HCT116 (cell line): ENCODE measurements at regions not wholly inside any gene's neighbourhood (a gene's known extent, or its start where the extent isn't known, plus 50 kb on each side); places are given as distances from the start of the nearest gene placed in this dataset.

Experiments
- ATAC-seq: fragments of 200-7000 bp; cut with Tn5 transposase; 2 replicates; pipeline ENCODE4 v1.9.1; 2020; ENCODE audit warnings: mild to moderate bottlenecking, moderate library complexity
- BruUV-seq: library from RNA; stranded (reverse); fragments of 400-500 nt; replicated peaks from 2 replicates; lab custom pipeline; 2021; lab: Mats Ljungman, UMichigan
- CTCF ChIA-PET: fragments of 300-600 bp; sonication (Branson Sonifier 250); formaldehyde crosslinking; loops from one replicate; lab custom pipeline; 2021; ENCODE audit warnings: antibody characterized with exemption; lab: Charles Lee
- POLR2A ChIA-PET: fragments of 300-600, 350-600 bp; sonication (Branson Sonifier 250); formaldehyde crosslinking; loops from one replicate; lab custom pipeline; 2021; ENCODE audit warnings: antibody characterized with exemption; lab: Charles Lee
- RAD21 ChIA-PET, 2 experiments: fragments of 300-600 bp; sonication (Branson Sonifier 250); formaldehyde crosslinking; loops; one replicate each; lab custom pipeline; 2023; ENCODE audit warnings: low total read pairs in 2 of 2; ENCODE audit not compliant: uncharacterized antibody in 2 of 2, unreplicated experiment in 2 of 2, low non-redundant PET in 1 of 2; lab: Charles Lee
- DNase-seq: peaks from one replicate; pipeline ENCODE4 v3.0.0-alpha.2; 2010; ENCODE audit warnings: low read depth, low spot score
- H2AFZ ChIP-seq: fragments of 200-600 bp; shearing (Covaris generic), sonication (generic); 2 replicates; pipeline ENCODE4 v1.6.1; 2017; ENCODE audit warnings: low read depth, mixed run types, mixed read lengths, antibody characterized with exemption, low read length; ENCODE audit not compliant: poor library complexity, severe bottlenecking
- H3K27ac ChIP-seq: 2 replicates; pipeline ENCODE4 v1.5.1; 2012; ENCODE audit warnings: low read depth, low read length
- H3K27me3 ChIP-seq: fragments of 200-600 bp; sonication (generic); 2 replicates; pipeline ENCODE4 v1.6.1; 2016; ENCODE audit warnings: mixed run types, low read length, mixed read lengths; ENCODE audit not compliant: insufficient read depth
- H3K36me3 ChIP-seq, 2 experiments: fragments of 200-500 bp in 1 of 2; fragments of 200-600 bp in 1 of 2; sonication (Bioruptor generic) in 1 of 2; sonication (generic) in 1 of 2; 2 replicates each; pipeline versions ENCODE4 v1.5.1 to v1.6.1; 2014 to 2016; ENCODE audit warnings: low read length in 2 of 2, inconsistent platforms in 1 of 2, mixed read lengths in 1 of 2, mixed run types in 1 of 2; ENCODE audit not compliant: insufficient read depth in 2 of 2, control insufficient read depth in 1 of 2
- H3K4me1 ChIP-seq, 2 experiments: fragments of 200-600 bp in 1 of 2; sonication (generic) in 1 of 2; 2 replicates each; pipeline versions ENCODE4 v1.5.1 to v1.6.1; 2012 to 2017; ENCODE audit warnings: low read length in 2 of 2, inconsistent platforms in 1 of 2, mild to moderate bottlenecking in 1 of 2, mixed read lengths in 1 of 2, mixed run types in 1 of 2, moderate library complexity in 1 of 2; ENCODE audit not compliant: insufficient read depth in 2 of 2, control insufficient read depth in 1 of 2
- H3K4me2 ChIP-seq: fragments of 200-600 bp; sonication (generic); 2 replicates; pipeline ENCODE4 v1.6.1; 2017; ENCODE audit warnings: mixed run types, low read length, mixed read lengths
- H3K4me3 ChIP-seq, 2 experiments: fragments of 200-600 bp in 1 of 2; sonication (generic) in 1 of 2; replicated peaks in 1 of 2; 2 replicates each; pipeline ENCODE4 v1.5.1; 2011 to 2016; ENCODE audit warnings: low read length in 2 of 2, control low read depth in 1 of 2, low read depth in 1 of 2, mild to moderate bottlenecking in 1 of 2, mixed read lengths in 1 of 2, mixed run types in 1 of 2
- H3K79me2 ChIP-seq: fragments of 200-600 bp; sonication (generic); 2 replicates; pipeline ENCODE4 v1.6.1; 2017; ENCODE audit warnings: mild to moderate bottlenecking, mixed run types, low read length, moderate library complexity, mixed read lengths; ENCODE audit not compliant: insufficient read depth
- H3K9ac ChIP-seq: fragments of 200-600 bp; sonication (generic); 2 replicates; pipeline ENCODE4 v1.6.1; 2016; ENCODE audit warnings: low read length, mixed read lengths
- H3K9me2 ChIP-seq: fragments of 200-600 bp; sonication (generic), shearing (Covaris generic); 2 replicates; pipeline ENCODE4 v1.6.1; 2017; ENCODE audit warnings: mixed run types, mild to moderate bottlenecking, moderate library complexity; ENCODE audit not compliant: insufficient read depth
- H3K9me3 ChIP-seq, 2 experiments: fragments of 200-500 bp in 1 of 2; fragments of 200-600 bp in 1 of 2; sonication (Bioruptor generic) in 1 of 2; sonication (generic) in 1 of 2; 2 replicates each; pipeline ENCODE4 v1.6.1; 2014 to 2017; ENCODE audit warnings: low read length in 2 of 2, mixed read lengths in 2 of 2, inconsistent platforms in 1 of 2, low read depth in 1 of 2, mild to moderate bottlenecking in 1 of 2, mixed run types in 1 of 2, moderate library complexity in 1 of 2; ENCODE audit not compliant: control insufficient read depth in 1 of 2, insufficient read depth in 1 of 2
- H4K20me1 ChIP-seq: fragments of 200-600 bp; sonication (generic), shearing (Covaris generic); 2 replicates; pipeline ENCODE4 v1.6.1; 2017; ENCODE audit warnings: mixed run types, mild to moderate bottlenecking, moderate library complexity; ENCODE audit not compliant: insufficient read depth
- ATF3 ChIP-seq: IDR thresholded peaks from 2 replicates; pipeline ENCODE4 v1.6.1; 2012
- CBX3 ChIP-seq: IDR thresholded peaks from 2 replicates; pipeline ENCODE4 v1.6.1; 2012; ENCODE audit warnings: low read depth
- CEBPB ChIP-seq: IDR thresholded peaks from 2 replicates; pipeline ENCODE4 v1.6.1; 2012; ENCODE audit warnings: low read depth
- EGR1 ChIP-seq: IDR thresholded peaks from 2 replicates; pipeline ENCODE4 v1.6.1; 2012; ENCODE audit warnings: low read depth
- ELF1 ChIP-seq: IDR thresholded peaks from 2 replicates; pipeline ENCODE4 v1.6.1; 2012; ENCODE audit warnings: low read depth, borderline replicate concordance
- EZH2 ChIP-seq: fragments of 200-600 bp; sonication (generic); IDR thresholded peaks from 2 replicates; pipeline ENCODE4 v1.6.1; 2017; ENCODE audit warnings: antibody characterized with exemption, mixed run types
- EZH2phosphoT487 ChIP-seq: fragments of 200-600 bp; IDR thresholded peaks from 2 replicates; pipeline ENCODE4 v1.6.1; 2018; ENCODE audit warnings: antibody characterized with exemption, borderline replicate concordance
- FOSL1 ChIP-seq: IDR thresholded peaks from 2 replicates; pipeline ENCODE4 v1.6.1; 2012; ENCODE audit warnings: low read depth
- JUND ChIP-seq: IDR thresholded peaks from 2 replicates; pipeline ENCODE4 v1.6.1; 2012
- POLR2A ChIP-seq: IDR thresholded peaks from 2 replicates; pipeline ENCODE4 v1.7.0; 2011; ENCODE audit warnings: borderline replicate concordance; ENCODE audit not compliant: insufficient read depth, insufficient read length; ENCODE audit errors: extremely low read depth
- POLR2AphosphoS5 ChIP-seq: IDR thresholded peaks from 2 replicates; pipeline ENCODE4 v1.6.1; 2011; ENCODE audit warnings: mild to moderate bottlenecking, low read depth, low read length, moderate library complexity
- RAD21 ChIP-seq: IDR thresholded peaks from 2 replicates; pipeline ENCODE4 v1.6.1; 2012; ENCODE audit warnings: low read depth, mild to moderate bottlenecking
- SIN3A ChIP-seq: IDR thresholded peaks from 2 replicates; pipeline ENCODE4 v1.6.1; 2012; ENCODE audit warnings: low read depth
- SRF ChIP-seq: IDR thresholded peaks from 2 replicates; pipeline ENCODE4 v1.6.1; 2012; ENCODE audit warnings: low read depth
- TCF7L2 ChIP-seq: IDR thresholded peaks from 2 replicates; pipeline ENCODE4 v1.7.0; 2011; ENCODE audit warnings: borderline replicate concordance, inconsistent platforms; ENCODE audit not compliant: insufficient read depth, insufficient read length; ENCODE audit errors: extremely low read depth
- YY1 ChIP-seq: IDR thresholded peaks from 2 replicates; pipeline ENCODE4 v1.6.1; 2011; ENCODE audit warnings: low read length, low read depth, moderate library complexity, mild to moderate bottlenecking; ENCODE audit not compliant: insufficient replicate concordance; ENCODE audit errors: extremely low read depth
- ZBTB33 ChIP-seq: IDR thresholded peaks from 2 replicates; pipeline ENCODE4 v1.6.1; 2011; ENCODE audit warnings: mild to moderate bottlenecking, low read length, moderate library complexity; ENCODE audit not compliant: insufficient replicate concordance; ENCODE audit errors: extremely low read depth
- ZFX ChIP-seq: fragments of 450-650 bp; IDR thresholded peaks from 2 replicates; pipeline ENCODE4 v1.6.1; 2017
- ZNF274 ChIP-seq: fragments of 200-500 bp; sonication (Bioruptor generic); IDR thresholded peaks from 2 replicates; pipeline ENCODE4 v1.6.1; 2014; ENCODE audit warnings: mild to moderate bottlenecking, low read depth, low read length, inconsistent platforms
- intact Hi-C: fragments of 100-400 bp; cut with micrococcal nuclease; formaldehyde crosslinking; loops from 2 replicates; pipeline ENCODE4 v1.10.0; 2022
- TF ChIP-seq, protein P1 (sequence below): IDR thresholded peaks from 2 replicates; pipeline ENCODE4 v1.6.1; 2012; ENCODE audit warnings: low read depth
- TF ChIP-seq, protein P2 (sequence below): IDR thresholded peaks from 2 replicates; pipeline ENCODE4 v1.6.1; 2012

DNA sequence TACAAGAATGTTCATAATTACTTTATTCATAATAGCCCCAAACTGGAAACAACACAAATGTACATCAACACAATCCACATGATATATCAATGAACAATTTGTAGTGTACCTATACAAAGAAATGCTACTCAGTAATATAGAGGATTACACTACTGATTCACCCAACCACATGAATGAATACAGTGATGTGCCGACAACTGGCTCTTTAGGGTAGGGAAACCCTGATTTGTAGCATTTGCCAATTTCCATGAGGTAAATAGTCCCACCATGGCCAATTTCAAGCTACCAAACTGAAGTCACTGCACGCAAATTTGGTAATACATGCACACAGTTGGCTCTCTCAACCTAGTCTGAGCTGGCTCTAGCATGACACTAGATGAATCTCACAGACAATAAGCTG, 190.4 kb upstream of the KRR1 start:
- CTCF ChIA-PET, result no interaction called here
- Histone ChIP-seq H4K20me1 (no peaks in the 10 kb centered on the region), H3K4me1 (peaks cover 92 to 100% of the 10 kb centered on the region in 2 experiments), H3K4me3 (no peak overlapping the region), H3K27me3 (no peaks in the 10 kb centered on the region), H3K4me2 (peak overlapping the region; percentile 56), H3K9me2 (no peaks in the 10 kb centered on the region), H3K27ac (peak overlapping the region; percentile 100), H3K9ac (peak overlapping the region; percentile 56), H2AFZ (no peak overlapping the region), H3K9me3 (no peaks in the 10 kb centered on the region), H3K36me3 (no peaks in the 10 kb centered on the region), H3K79me2 (peaks cover 13% of the 10 kb centered on the region)
- intact Hi-C loops, result loop anchor here (5.0 kb wide), 2 partner anchors 80 to 645 kb away; partner anchors contain the start of gene BBS10
- DNase-seq (peak; percentile 72), ATAC-seq (peak; percentile 36)
- BruUV-seq, result no TSS peak
- POLR2A ChIA-PET, result interaction anchor here (0.6 to 2.1 kb wide), 8 partner anchors 11 to 69 kb away, joined by 3 to 11 read pairs (median 4); no protein-coding TSS in a partner anchor
- RAD21 ChIA-PET, result interaction anchor here in 1 of 2 experiments (1.3 kb wide), 1 partner anchor 79 kb away, joined by 3 read pairs; no protein-coding TSS in a partner anchor
- TF ChIP-seq ZFX, result no peak
- peak; percentile 14; the same call in 1 of the 2 replicates for TF ChIP-seq RAD21
- no peak for TF ChIP-seq ZBTB33
- no peak for TF ChIP-seq ZNF274
- TF ChIP-seq FOSL1, result 0 out of 2 replicates have a peak, but pooled peaks have one; percentile 15
- TF ChIP-seq SIN3A, result no peak
- peak; percentile 58 for TF ChIP-seq JUND
- 0 out of 2 replicates have a peak, but pooled peaks have one; percentile 41 for TF ChIP-seq CEBPB
- TF ChIP-seq, protein P1, sequence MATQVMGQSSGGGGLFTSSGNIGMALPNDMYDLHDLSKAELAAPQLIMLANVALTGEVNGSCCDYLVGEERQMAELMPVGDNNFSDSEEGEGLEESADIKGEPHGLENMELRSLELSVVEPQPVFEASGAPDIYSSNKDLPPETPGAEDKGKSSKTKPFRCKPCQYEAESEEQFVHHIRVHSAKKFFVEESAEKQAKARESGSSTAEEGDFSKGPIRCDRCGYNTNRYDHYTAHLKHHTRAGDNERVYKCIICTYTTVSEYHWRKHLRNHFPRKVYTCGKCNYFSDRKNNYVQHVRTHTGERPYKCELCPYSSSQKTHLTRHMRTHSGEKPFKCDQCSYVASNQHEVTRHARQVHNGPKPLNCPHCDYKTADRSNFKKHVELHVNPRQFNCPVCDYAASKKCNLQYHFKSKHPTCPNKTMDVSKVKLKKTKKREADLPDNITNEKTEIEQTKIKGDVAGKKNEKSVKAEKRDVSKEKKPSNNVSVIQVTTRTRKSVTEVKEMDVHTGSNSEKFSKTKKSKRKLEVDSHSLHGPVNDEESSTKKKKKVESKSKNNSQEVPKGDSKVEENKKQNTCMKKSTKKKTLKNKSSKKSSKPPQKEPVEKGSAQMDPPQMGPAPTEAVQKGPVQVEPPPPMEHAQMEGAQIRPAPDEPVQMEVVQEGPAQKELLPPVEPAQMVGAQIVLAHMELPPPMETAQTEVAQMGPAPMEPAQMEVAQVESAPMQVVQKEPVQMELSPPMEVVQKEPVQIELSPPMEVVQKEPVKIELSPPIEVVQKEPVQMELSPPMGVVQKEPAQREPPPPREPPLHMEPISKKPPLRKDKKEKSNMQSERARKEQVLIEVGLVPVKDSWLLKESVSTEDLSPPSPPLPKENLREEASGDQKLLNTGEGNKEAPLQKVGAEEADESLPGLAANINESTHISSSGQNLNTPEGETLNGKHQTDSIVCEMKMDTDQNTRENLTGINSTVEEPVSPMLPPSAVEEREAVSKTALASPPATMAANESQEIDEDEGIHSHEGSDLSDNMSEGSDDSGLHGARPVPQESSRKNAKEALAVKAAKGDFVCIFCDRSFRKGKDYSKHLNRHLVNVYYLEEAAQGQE, result no peak
- TF ChIP-seq TCF7L2, result peak; percentile 97
- peak; percentile 38 for TF ChIP-seq POLR2A
- no peak for TF ChIP-seq EGR1
- TF ChIP-seq EZH2, result no peak
- TF ChIP-seq POLR2AphosphoS5, result peak; percentile 18; the same call in 1 of the 2 replicates
- TF ChIP-seq EZH2phosphoT487, result no peak
- TF ChIP-seq ELF1, result no peak
- no peak for TF ChIP-seq ATF3
- no peak for TF ChIP-seq YY1
- TF ChIP-seq CBX3, result 0 out of 2 replicates have a peak, but pooled peaks have one; percentile 7
- TF ChIP-seq, protein P2, sequence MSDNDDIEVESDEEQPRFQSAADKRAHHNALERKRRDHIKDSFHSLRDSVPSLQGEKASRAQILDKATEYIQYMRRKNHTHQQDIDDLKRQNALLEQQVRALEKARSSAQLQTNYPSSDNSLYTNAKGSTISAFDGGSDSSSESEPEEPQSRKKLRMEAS, result no peak
- no peak for TF ChIP-seq SRF
